ENCODE measurements at regions not wholly inside any gene's neighbourhood (a gene's known extent, or its start where the extent isn't known, plus 50 kb on each side); places are given as distances from the start of the nearest gene placed in this dataset.

- ATAC-seq (no peak), DNase-seq (no peak)
- no peak for TF ChIP-seq CTCF (IDR thresholded peaks at IDR 0.05)
- intact Hi-C loops (cut with DNase I) = no loop called here
- no peaks in the 10 kb centered on the region for H3K4me1 ChIP-seq
- H3K27ac ChIP-seq = peak overlapping the region in 1 of 2 donors; percentile 69
- H3K4me3 ChIP-seq = no peak overlapping the region
- peaks cover 0 to 15% of the 10 kb centered on the region in 2 donors for H3K9me3 ChIP-seq
- H3K27me3 ChIP-seq = no peaks in the 10 kb centered on the region
- H3K36me3 ChIP-seq = no peaks in the 10 kb centered on the region
Observed at GRCh38 chr6:169145496-169145895, 108.2 kb downstream of the THBS2 start.

GRCh38 chr6:169144356-169144755 is 109.3 kb downstream of the THBS2 start:
- no peaks in the 10 kb centered on the region for H3K36me3 ChIP-seq
- no peak overlapping the region for H3K27ac ChIP-seq
- no peak for TF ChIP-seq CTCF (IDR thresholded peaks at IDR 0.05)
- H3K4me3 ChIP-seq = no peak overlapping the region
- DNase-seq (no peak), ATAC-seq (no peak)
- no peaks in the 10 kb centered on the region for H3K4me1 ChIP-seq
- intact Hi-C loops (cut with DNase I) = no loop called here
- H3K27me3 ChIP-seq = no peaks in the 10 kb centered on the region
- peaks cover 0 to 7% of the 10 kb centered on the region in 2 donors for H3K9me3 ChIP-seq

- no peak overlapping the region for H3K4me3 ChIP-seq
- DNase-seq (no peak), ATAC-seq (no peak)
- H3K36me3 ChIP-seq = no peaks in the 10 kb centered on the region
- H3K27me3 ChIP-seq = no peaks in the 10 kb centered on the region
- no peaks in the 10 kb centered on the region for H3K4me1 ChIP-seq
- TF ChIP-seq CTCF (IDR thresholded peaks at IDR 0.05) = no peak
- peak overlapping the region in 1 of 2 donors; percentile 62 for H3K27ac ChIP-seq
- intact Hi-C loops (cut with DNase I) = no loop called here
- peaks cover 0 to 4% of the 10 kb centered on the region in 2 donors for H3K9me3 ChIP-seq
Observed at GRCh38 chr6:169142538-169142844, 111.2 kb downstream of the THBS2 start.

DNA sequence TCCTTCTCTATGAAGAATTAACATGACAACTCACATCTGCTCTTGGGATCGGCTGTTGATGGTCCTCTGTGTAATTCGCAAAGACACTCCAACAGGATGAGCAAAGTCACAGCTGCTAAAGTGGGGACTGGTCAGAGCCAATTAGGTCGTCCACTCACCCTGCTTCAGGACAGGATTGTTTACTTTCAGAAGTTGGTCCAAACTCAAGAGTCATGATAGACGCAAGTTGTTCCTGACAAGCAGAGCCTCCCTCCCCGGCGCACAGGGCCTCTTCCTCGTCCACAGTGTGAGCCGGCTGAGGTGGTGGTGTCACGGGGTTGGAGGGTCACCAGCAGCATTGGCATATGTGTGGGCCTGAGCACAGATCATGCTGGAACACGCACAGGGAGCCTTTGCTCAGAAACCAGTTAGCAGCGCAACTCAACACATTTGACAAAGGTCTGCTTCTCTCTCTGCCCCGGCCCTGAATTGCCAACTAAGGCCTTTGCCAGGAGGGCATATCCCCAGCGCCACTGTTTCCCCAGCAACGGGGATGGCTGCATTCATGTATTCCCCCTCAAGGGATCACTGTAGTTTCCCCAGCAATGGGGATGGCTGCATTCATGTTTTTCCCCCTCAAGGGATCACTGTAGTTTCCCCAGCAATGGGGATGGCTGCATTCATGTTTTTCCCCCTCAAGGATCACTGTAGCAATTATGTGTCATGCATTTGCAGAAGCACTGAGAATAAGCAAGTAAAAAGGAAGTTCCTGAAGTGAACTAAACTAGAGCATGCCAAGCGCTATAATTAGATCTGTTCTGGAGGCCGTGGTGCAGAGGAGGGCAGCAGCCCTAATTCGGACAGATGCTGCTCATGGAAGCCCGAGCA is 111.7 kb downstream of the THBS2 start:
- intact Hi-C loops (cut with DNase I) = no loop called here
- H3K36me3 ChIP-seq = no peaks in the 10 kb centered on the region
- no peak overlapping the region for H3K4me3 ChIP-seq
- peaks cover 0 to 4% of the 10 kb centered on the region in 2 donors for H3K9me3 ChIP-seq
- H3K27me3 ChIP-seq = no peaks in the 10 kb centered on the region
- no peaks in the 10 kb centered on the region for H3K4me1 ChIP-seq
- H3K27ac ChIP-seq = peak overlapping the region in 1 of 2 donors; percentile 62
- no peak for TF ChIP-seq CTCF (IDR thresholded peaks at IDR 0.05)
- ATAC-seq (peak; percentile 62), DNase-seq (peak in 2 of 4 donors; percentile 55 to 80)

DNA sequence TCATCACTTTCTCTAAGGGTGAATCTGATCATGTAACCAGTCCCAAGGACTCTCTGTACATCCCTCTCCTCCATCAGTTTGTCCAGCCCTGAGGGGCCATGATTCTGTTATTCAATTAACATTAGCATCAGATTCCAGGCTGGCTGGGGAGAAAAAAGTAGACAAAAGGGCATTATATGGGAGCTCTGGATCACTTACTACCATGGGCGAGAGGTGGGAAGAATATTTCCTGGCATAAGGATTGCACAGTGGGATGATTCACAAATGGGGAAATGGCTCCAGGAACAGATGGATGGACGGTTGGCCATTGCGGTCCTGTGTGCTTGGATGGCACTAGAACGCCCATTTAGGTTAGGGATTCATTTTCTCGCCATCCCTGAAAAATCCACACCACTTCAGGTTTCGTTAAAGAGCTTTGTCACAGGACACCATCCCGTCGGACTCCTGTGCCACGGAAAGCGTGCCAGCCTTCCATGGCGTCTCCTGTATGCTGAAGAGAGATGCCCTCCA is 112.6 kb downstream of the THBS2 start:
- Histone ChIP-seq H3K9me3 (peaks cover 0 to 4% of the 10 kb centered on the region in 2 donors), H3K27me3 (no peaks in the 10 kb centered on the region), H3K36me3 (no peaks in the 10 kb centered on the region), H3K4me1 (no peaks in the 10 kb centered on the region), H3K27ac (peak overlapping the region in 1 of 2 donors; percentile 62), H3K4me3 (no peak overlapping the region)
- TF ChIP-seq CTCF (IDR thresholded peaks at IDR 0.05) = no peak
- ATAC-seq (no peak), DNase-seq (no peak)
- intact Hi-C loops (cut with DNase I) = no loop called here
